ENCODE measurements at regions not wholly inside any gene's neighbourhood (a gene's known extent, or its start where the extent isn't known, plus 50 kb on each side); places are given as distances from the start of the nearest gene placed in this dataset.

DNA sequence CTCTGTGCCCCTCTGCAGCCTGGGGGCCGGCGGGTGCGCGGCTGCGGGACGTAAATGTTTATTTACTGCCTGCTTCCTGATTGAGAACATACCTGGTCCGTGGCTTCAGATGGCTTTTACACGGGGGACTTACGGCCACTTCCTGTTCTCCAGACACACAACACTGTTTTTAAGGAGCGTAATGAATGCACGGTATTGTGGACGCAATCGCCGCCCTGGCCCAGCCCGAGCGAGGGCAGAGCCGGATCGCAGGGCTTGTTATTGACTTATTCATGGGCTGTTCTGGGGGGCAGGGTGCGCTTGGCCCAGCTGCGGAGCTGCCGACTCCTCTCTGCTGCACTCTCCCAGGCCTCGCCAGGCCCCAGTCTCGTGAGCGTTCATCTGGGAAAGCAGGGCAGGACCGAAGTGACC lies 52.8 kb upstream of the ACTRT2 start:
- TF ChIP-seq ESRRG (CRISPR knock-in tag; IDR thresholded peaks at IDR 0.05) (no peak), OSR1 (CRISPR knock-in tag; IDR thresholded peaks at IDR 0.05) (no peak), PATZ1 (CRISPR knock-in tag; IDR thresholded peaks at IDR 0.05; ENCODE audit: borderline replicate concordance) (no peak), ZFP3 (CRISPR knock-in tag; IDR thresholded peaks at IDR 0.05) (no peak), GLIS3 (CRISPR knock-in tag; IDR thresholded peaks at IDR 0.05) (no peak), SNAI2 (CRISPR knock-in tag; IDR thresholded peaks at IDR 0.05) (no peak), RARB (CRISPR knock-in tag; IDR thresholded peaks at IDR 0.05) (no peak), ZFP30 (CRISPR knock-in tag; IDR thresholded peaks at IDR 0.05) (no peak), BACH2 (CRISPR knock-in tag; IDR thresholded peaks at IDR 0.05; ENCODE audit: borderline replicate concordance) (no peak), ARNTL (CRISPR knock-in tag; IDR thresholded peaks at IDR 0.05; ENCODE audit: borderline replicate concordance, low read depth) (no peak), ZC3H10 (CRISPR knock-in tag; IDR thresholded peaks at IDR 0.05) (no peak), TSHZ2 (CRISPR knock-in tag; IDR thresholded peaks at IDR 0.05) (no peak)
- TF ChIP-seq, protein P1, sequence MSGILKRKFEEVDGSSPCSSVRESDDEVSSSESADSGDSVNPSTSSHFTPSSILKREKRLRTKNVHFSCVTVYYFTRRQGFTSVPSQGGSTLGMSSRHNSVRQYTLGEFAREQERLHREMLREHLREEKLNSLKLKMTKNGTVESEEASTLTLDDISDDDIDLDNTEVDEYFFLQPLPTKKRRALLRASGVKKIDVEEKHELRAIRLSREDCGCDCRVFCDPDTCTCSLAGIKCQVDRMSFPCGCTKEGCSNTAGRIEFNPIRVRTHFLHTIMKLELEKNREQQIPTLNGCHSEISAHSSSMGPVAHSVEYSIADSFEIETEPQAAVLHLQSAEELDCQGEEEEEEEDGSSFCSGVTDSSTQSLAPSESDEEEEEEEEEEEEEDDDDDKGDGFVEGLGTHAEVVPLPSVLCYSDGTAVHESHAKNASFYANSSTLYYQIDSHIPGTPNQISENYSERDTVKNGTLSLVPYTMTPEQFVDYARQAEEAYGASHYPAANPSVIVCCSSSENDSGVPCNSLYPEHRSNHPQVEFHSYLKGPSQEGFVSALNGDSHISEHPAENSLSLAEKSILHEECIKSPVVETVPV (CRISPR knock-in tag; IDR thresholded peaks at IDR 0.05): no peak

Measured in SK-N-SH treated with all-trans-retinoic acid at 6 μM for 48 hours (cell line).